ENCODE measurements at regions not wholly inside any gene's neighbourhood (a gene's known extent, or its start where the extent isn't known, plus 50 kb on each side); places are given as distances from the start of the nearest gene placed in this dataset.

- TF ChIP-seq, protein P1, sequence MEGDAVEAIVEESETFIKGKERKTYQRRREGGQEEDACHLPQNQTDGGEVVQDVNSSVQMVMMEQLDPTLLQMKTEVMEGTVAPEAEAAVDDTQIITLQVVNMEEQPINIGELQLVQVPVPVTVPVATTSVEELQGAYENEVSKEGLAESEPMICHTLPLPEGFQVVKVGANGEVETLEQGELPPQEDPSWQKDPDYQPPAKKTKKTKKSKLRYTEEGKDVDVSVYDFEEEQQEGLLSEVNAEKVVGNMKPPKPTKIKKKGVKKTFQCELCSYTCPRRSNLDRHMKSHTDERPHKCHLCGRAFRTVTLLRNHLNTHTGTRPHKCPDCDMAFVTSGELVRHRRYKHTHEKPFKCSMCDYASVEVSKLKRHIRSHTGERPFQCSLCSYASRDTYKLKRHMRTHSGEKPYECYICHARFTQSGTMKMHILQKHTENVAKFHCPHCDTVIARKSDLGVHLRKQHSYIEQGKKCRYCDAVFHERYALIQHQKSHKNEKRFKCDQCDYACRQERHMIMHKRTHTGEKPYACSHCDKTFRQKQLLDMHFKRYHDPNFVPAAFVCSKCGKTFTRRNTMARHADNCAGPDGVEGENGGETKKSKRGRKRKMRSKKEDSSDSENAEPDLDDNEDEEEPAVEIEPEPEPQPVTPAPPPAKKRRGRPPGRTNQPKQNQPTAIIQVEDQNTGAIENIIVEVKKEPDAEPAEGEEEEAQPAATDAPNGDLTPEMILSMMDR (IDR thresholded peaks at IDR 0.05): no peak
- no peak for TF ChIP-seq EP300 (IDR thresholded peaks at IDR 0.05)
- no peak for TF ChIP-seq POLR2A (IDR thresholded peaks at IDR 0.05)
Observed at GRCh38 chr20:40856653-40857052, 167.6 kb upstream of the MAFB start.
